NCI-H1417 (cell line): ENCODE measurements at regions not wholly inside any gene's neighbourhood (a gene's known extent, or its start where the extent isn't known, plus 50 kb on each side); places are given as distances from the start of the nearest gene placed in this dataset.
"Not testable (repeated sequence)": the region's sequence is repeated elsewhere in the genome, so short reads cannot be mapped to it uniquely, and the experiment has no call there.

Experiments
- DNase-seq, 3 experiments: peaks; one replicate each; lab custom pipeline; 2025; lab: John Stamatoyannopoulos, UW

DNA sequence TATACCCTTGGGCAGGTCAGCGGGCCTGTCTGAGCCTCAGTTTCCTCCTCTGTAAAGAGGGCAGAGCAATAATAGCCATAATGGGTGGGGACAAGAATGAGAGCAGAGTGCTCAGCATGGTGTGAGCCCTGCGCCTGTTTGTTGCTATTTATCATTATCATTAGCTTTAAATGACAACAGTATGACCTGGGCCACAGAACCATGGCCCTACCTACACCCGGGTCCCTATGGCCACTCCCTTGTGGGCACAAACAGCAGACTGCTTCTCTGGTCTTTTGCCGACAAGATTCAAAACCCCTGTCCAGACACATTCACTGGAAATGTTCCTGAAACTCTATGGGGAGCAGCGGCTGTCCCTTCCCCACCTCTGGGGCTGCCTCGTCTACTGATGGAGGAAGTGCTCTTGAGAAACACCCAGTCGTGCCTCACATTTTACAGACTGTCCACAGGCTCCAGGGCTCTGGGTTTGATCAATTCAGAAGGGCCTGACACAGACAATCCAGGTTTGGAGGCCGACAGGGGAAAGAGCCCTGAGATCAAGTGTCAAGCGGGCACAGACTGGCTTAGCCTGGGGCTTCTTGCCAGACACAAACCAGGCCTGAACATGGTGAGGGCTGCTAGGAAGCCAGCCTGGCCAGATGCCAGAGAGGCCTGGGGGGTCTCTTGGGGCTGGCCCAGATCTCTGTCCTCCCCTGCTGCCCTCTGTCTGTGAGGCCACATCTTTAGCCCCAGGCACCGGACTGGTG, 112.5 kb upstream of the CD82 start:
- peak in 1 of 3 experiments; percentile 11 for DNase-seq

DNA sequence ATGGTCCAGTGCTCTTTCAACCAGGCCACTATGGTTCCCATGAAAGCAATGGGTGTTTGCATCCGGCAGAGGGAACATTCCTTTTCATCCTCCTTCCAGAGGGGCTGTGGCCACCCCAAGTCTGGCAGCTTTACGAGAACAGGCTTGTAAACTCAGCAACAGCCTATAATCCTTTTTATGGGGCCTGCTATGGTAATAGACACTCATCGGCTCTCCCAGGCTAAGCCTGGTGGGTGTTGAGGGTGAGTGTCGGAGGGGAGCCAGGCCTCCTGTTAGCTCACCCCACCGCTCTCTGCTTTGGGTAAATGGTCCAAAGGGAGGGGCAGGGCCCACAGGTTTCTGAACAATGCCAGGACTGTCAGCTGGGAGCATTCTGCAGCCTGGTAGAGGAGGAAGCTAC, 111.6 kb upstream of the CD82 start:
- DNase-seq = no peak

DNA sequence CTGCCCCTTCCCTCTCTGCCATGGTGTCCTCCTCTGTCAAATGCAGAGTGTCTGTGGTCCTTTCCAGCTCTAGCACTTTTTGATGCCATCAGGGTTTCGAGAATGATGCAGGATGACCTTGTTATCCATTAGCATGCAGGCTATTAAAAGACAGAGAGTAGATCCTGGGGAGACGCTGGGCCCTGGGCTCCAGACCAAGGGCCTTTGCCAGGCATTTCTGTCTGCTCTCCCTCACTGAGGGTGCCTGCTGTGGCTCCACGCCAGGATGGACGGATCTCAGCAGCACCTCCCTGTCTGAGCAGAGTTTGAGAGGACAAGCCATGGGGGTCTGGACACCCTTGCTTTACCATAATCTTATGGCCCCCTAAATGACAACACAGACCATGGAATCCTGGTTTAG, 110.8 kb upstream of the CD82 start:
- no peak for DNase-seq

DNA sequence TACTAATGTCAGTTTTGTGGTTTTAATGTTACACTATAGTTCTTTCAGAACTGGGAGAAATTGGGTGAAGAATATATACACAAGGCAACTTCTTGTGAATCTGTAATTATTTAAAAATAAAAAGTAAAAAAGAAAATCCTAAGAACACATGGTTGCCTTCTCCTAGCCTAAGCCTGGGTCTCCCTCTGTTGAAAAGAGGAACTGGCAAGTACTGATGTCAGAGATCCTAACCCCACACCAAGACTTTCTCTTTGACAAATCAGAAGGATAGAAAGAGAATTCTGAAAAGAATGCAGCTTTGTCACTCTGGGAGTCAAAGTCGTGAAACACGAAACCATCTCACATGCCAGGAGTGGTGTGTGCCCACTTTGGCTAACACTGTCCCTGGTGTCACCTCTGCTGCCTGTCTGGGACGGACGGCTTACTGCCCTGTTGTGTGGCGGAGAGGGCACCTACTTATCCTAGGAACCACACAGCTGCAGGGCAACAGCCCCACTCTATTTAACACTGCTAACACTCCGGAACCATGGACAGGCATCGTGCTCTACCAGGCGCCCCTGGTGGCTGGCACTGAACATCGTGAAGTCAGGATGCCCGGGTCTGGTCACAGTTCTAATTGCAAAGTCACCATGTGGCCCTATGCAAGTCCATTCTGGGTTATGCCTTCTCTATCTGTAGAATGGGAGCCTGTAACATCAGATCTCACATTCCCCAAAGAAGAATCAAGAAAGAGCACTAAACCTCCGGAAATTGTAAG, 108.7 kb upstream of the CD82 start:
- DNase-seq = no peak

DNA sequence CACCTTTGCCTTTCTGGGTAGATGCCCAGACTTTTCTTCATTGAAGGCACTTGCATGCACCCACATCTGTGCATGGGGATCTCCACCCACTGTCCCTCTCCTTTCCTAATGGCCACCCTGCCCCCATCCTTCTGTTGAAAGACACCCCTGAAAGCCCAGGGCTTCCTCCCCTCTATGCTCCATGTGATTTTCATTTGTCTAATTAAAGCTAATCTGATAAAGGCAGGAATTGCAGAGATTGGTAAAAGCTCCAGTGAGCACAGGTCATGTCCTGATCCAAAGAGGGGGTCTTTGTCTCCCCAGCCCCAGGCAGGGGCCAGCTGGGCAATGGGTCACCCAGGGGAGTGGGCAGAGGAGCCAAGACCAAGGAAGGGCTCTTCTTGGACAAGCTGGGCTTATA, 107.6 kb upstream of the CD82 start:
- no peak for DNase-seq

DNA sequence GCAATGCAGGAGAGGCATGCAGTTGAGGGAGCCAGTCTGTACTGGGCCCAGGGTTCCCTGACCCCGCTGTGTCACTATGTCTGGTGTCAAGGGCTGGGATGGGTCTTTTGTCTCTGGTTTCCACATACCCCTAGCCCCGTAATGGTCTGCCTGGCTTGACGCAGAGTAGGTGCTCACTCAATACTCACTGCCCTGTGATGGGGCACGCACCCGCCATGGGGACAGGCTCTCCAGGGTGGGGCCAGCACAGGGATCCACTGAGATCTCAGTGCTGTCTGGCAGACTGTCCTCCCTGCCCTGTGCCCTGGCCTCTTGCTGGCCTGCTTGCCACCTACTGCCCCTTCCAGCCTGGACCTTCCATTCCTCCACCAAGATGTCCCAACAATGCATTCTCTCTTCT, 101.7 kb upstream of the CD82 start:
- no peak for DNase-seq

DNA sequence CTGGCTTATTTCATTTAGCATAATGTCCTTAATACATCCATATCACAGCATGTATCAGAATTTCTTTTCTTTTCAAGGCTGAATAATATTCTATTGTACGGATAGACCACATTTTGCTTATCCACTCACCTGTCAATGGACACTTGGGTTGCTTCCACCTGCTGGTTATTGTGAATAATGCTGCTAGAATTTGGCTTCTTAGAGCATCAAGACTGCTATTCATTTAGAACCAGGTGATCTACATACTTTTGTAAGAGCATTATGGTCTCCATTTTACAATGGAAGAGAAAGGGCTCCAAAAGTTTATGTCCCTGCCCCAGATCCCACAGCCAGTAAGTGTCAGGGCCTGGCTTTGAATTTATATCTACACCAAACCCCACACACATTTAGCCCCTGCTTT, 100.7 kb upstream of the CD82 start:
- DNase-seq = peak in 1 of 3 experiments; percentile 30

DNA sequence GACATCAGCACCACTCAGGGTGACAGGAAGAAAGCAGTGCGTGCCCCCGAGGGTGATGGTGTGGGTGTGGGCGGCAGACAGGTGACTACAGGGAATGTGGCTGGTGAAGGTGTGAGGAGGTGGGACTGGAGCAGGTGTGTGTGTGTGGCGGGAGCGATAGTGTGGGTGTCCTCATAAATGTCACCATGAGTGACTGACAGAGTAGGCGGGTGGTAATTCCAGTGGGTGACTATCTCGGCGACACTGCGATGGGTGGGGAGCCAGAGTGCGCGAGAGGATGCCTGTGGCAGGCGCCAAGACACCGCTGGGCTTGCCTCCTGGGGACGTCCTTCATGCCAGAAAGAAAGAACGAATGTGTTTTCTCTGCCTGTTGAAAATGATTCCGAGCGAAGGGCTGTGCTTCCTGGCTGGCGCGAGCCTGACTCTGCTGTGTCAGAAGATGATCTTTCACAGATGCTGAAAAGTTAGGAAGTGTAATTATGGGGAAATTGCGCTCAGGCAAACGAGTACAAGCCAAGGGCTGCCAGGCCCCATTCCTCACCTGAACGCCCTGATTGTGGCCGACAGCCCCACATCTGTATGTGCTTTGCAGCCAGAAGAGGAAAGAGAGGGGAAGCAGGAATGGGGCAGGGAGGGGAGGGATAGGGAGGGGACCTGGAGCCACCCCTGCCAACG, 98.8 kb upstream of the CD82 start:
- no peak for DNase-seq

DNA sequence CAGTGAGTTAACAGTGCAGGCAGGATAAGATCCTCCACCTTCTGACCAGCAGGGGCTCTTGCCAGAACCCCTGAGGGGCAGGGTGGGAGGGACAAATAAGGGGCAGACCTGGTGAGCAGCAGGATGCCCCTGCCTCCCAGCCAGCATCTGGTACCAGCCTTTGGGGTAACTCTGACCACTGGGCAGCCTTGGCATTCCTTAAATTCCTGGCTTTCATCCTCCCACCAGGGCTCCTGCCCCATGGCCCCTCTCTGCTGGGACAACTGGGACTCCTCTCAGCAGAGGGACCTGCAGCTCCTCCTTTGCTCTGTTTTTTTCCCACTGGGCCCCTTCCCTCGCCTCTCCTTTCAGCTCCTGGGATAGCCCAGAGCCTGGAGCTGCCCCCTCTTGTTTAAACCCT, 98.0 kb upstream of the CD82 start:
- no peak for DNase-seq

DNA sequence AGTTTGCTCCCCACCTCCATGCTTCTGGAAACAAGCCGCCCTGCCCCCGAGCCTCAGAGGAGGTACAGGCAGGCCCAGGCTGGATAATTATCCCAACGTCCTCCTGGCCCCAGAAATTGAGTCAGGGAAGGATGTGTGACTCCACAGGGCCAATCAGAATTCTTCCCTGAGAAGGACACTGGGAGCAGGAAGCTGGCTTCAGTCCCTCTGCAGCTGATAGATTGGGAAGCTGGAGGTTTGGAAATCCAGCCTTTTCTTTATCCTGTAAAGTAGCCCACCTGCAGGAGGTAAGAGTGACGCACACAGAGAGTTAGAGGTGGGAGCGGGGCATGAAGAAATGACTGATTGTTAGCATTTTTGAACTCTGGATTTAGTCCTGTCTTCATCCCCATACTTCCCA, 97.5 kb upstream of the CD82 start:
- DNase-seq = no peak

DNA sequence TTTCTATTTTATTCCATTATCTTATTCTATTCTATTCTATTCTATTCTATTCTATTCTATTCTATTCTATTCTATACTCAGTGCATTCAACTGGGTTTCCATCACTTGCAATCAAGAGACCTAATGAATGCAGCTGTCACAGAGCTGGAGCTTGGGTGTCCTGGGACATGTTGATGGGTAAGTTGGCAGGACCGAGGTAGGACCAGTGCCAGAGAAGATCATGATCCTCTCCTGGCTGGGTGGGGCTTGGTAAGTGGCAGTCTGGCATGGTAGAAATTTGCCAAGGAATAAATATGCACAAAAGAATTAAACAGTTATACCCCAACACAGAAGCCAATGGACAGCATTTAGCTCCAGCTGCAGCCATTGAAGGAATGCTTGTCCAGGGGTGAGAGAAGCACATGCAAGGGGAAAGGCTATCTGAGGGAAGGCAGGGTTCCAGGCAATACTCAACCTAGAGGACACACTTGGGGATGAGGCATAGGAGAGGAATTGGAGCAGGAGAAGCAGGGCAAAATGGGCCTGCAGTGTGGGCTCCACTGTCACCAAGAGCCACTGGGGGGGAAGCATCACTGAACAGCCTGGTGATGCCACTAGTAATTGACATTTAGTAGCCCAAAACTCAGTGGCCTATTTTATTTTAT, 97.0 kb upstream of the CD82 start:
- no peak for DNase-seq

DNA sequence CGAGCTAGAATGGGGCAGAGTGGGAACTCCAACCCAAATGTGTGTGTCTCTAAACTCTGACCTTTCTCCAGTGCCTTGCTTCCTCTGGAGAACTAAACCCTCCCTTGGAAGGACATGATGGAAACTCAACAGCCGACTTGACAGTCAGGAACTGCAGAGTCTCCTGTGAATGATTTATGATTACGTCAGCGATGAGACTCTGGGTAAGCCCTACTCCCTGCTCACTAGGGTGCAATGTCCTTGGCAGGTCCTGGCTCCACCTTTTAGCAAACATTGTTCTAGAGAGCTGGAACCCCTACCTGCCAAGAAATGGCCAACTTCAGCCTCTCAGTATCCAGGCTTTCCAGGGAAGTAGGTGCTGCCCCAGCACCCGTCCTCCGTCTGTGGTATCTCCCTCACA, 96.1 kb upstream of the CD82 start:
- DNase-seq = peak in 1 of 3 experiments; percentile 8

DNA sequence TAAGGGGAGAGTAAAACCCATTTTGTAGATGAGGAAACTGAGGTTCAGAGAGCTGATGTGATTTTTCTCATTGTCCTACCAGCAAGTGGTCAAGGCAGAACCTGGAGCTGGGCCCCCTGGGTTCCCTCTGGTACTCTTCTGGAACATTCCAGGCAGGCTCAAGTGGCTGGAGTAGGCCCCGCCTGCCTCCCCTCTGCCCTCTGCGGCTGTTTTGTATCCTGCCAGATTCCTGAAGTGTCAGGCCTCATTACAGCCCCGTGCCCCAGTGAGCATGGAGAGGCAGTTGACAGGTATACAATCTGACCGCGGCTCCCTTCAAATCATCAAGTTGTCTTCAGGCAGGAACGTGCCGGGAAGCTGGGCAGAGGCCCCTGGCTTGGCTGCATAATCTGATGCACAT, 94.6 kb upstream of the CD82 start:
- DNase-seq = no peak

DNA sequence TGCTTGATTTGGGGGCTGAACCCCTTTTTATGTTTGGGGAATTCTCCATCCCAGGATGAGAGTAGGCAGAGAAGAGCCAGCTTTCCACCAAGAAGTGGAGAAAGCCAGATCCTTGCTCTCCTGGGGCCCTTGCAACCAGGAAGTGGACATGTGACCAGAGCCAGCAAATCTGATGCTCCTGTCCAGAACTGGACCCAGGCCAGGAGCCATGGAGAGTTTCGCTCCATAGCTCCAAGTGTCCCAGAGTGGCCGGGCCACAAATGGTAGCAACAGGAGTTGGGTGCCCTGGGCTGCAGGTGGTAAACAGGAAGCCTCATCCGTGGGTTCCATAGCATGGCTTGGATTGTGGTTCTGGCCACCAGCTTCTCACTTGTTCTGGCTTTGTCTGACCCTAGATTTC, 93.9 kb upstream of the CD82 start:
- DNase-seq = no peak

DNA sequence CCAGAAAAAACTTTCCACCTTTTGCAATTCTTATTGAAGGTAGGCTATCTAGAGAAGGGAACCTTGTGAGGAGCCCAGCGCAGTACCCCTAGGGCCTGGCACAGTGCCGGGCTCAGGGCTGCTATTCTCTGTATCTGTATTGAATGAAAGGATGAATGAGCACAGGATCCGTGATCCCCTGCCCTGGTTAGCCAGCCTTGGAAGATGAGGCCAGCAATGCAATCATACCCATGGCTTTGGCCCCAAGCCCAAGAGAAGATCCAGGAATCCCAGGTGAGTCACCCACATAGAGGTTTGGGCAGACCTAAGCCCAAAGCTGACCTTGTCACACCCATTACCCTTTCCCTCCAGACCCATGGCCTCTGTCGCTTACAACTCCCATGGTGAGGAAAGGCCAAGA, 92.5 kb upstream of the CD82 start:
- DNase-seq = no peak

DNA sequence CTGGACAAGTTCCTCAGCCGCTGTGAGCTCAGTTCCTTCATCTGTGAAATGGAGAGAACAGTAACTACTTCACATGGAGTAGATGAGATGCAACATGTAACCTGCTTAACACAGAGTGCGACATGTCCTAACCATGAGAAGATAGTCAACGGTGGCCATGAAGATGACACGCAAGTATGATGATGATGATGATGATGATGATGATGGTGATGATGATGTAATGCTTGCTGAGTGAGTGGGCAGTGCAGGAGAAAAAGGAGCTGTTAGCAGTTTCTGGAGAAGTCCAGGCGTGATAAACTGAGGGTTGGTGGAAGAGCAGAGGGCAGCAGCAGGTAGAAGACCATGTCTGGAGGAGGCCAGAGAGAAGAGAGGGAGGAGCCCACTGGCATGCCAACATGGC, 90.8 kb upstream of the CD82 start:
- no peak for DNase-seq

DNA sequence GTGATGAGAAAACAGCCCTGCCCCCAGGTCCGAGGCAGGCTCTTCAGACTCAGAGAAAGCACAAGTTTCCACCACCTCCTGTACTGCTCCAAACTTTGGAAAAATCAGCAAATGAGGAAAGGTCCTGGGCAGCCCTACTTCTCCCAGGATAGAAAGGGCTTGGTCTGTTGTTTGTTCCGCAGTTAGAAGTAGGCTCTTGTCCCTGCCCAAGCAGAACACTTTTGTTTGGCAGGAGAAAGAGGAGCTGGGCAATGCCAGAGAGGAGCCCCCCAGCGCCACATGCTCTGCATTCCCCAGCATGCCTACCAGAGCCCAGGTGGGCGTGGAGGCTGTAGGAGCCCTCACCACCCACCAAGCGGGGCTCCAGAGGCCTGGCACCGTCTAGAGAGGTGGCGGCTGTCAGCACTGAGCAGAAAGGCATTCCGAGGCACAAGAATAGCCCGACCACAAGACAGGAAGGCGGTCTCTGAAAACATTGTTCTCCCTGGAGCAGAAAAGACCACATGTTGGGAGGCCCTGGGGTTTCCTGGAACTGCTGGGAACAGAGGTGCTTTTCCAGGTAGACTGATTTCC, 90.3 kb upstream of the CD82 start:
- no peak for DNase-seq

DNA sequence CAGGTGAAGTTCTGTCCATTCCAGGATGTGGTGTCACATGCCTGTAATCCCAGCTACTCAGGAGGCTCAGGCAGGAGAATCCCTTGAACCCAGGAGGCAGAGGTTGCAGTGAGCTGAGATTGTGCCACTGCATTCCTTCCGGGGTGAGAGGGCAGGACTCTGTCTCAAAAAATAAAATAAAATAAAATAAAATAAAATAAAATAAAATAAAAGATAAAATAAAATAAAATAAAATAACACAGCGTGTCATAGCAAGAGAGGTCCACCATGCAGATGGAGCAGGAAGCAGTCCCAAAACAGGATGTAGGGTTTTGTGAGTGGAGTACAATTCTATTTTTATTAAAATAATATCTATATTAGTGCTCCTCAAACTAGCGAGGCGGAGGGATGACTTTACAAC, 83.1 kb upstream of the CD82 start:
- not testable (repeated sequence) for DNase-seq

DNA sequence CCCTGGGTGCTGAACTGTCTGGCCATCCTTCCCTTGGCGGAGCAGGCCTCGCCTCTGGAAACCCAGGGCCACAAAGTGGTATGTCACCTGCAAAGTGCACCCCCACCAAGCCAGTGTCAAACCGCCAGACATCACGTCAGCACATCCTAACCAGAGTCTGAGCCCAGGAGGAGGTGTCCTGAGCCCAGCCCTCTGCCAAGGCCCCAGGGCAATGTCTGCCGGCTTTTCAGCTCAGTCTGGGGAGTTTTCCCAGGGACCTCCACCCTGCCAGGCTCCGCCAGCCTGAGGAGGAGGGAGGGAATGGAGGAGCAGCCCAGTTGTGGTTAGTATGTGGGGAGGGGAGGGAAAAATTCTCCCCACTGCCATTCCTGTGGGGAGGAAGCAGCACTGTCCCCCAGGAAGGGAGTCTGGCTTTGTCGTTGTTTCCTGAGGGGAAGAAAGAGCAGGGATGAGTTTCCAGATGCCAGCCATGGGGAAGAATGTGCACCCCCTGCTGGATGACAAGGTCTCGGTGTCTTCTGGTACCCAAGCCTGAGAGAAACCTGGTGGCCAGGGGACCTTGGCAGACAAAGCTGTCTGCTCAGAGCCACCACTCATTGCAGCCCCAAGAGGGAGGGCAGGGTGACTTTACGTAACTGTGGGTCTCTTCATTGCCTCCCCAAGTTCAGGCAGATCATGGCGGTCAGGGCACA, 81.4 kb upstream of the CD82 start:
- DNase-seq = peak in 1 of 3 experiments; percentile 25

DNA sequence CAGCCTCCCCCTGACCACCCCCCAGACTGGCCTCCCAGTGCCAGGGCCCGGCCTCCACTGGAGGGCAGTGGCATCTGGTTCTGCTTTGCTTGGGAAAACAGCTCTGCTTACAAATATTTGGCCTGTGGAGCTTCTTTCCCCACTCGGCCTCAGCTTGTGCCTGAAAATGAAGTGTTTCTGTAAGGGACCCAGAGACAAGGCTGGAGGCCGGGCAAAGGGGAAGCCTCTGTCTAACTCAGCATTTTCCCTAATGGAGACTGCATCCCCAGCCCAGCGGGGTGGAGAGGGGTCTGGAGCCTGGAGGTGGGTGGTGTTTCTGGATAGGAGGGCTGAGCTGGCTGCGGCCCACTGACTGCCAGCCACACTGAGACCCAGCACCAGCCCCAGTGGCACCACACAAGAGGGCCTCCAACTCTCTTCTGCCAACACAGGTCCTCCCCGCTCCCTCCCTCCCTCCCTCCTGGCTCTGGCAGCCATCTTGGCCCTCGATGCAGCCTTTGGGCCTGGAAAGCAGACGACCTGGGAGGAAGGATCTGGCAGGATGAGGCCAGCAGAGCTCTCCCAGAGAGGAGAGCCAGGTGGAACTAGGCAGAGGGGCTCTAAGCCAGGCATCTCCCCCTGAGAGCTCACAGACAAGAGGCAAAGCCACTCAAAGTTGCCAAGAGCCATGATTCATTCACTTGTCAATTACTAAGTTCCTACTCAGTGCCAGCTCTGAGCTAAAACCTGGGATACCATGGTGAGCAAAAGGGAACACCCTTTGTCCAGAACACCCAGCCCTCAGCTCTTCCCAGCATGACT, 77.1 kb upstream of the CD82 start:
- DNase-seq = peak in 1 of 3 experiments; percentile 6

DNA sequence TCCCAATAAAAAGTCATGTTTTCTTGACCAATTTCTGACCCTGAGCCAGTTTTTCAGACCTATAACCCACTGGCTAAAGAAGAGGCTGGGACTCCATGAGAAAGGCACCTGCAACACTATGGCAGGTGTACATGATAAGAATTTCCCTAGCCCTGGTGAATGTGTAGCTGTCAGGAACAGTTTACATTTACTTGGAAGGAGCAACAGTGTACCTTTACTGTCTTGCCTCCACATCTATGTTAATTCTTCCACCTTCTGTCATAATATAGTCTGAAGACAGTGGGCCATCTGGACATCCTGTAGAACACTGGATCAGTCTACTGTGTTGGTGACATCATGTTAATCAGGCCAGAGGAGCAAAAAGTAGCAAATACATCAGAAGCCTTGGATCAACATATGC, 72.1 kb upstream of the CD82 start:
- no peak for DNase-seq
